HepG2 (cell line): ENCODE measurements at regions not wholly inside any gene's neighbourhood (a gene's known extent, or its start where the extent isn't known, plus 50 kb on each side); places are given as distances from the start of the nearest gene placed in this dataset.

Experiments
- ATAC-seq: fragments of 200-7000 bp; cut with Tn5 transposase; 3 replicates; pipeline ENCODE4 v1.9.1; 2020; ENCODE audit warnings: mild to moderate bottlenecking, moderate library complexity
- BruUV-seq: library from RNA; stranded (reverse); fragments of 400-500 nt; replicated peaks from 2 replicates; lab custom pipeline; 2021; lab: Mats Ljungman, UMichigan
- CTCF ChIA-PET: fragments of 300-600 bp; formaldehyde crosslinking; extraction: SDS; loops from one replicate; lab custom pipeline; 2021; ENCODE audit warnings: low total read pairs, inconsistent platforms, low intra/inter-chr PET ratio; lab: Yijun Ruan, JAX
- POLR2A ChIA-PET: fragments of 350-600 bp; sonication (Branson Sonifier 250); formaldehyde crosslinking; loops from one replicate; lab custom pipeline; 2020; ENCODE audit warnings: antibody characterized with exemption, inconsistent platforms; lab: Yijun Ruan, JAX
- DNase-seq: peaks from one replicate; pipeline ENCODE4 v3.0.0-alpha.2; 2015; ENCODE audit warnings: low spot score
- FAIRE-seq: peaks from 3 replicates; lab custom pipeline; 2011; peaks lifted over from hg19 to GRCh38; lab: Jason Lieb, UNC
- H2AFZ ChIP-seq: one replicate; pipeline ENCODE4 v1.6.1; 2011; ENCODE audit warnings: low read length, inconsistent platforms
- H3K27ac ChIP-seq: fragments of 300-600 bp; 3 replicates; pipeline ENCODE4 v1.8.0; 2011; ENCODE audit warnings: mixed run types, mild to moderate bottlenecking, mixed read lengths, low read length, inconsistent platforms; ENCODE audit not compliant: insufficient read depth; ENCODE audit errors: extremely low read length
- H3K27me3 ChIP-seq, 2 experiments: fragments of 200-600 bp in 1 of 2; 2 replicates in 1 of 2; 3 replicates in 1 of 2; pipeline versions ENCODE4 v1.6.0 to v1.8.0; 2011; ENCODE audit warnings: low read length in 2 of 2, mild to moderate bottlenecking in 2 of 2, moderate library complexity in 2 of 2, inconsistent platforms in 1 of 2; ENCODE audit not compliant: insufficient read depth in 2 of 2, control insufficient read depth in 1 of 2
- H3K36me3 ChIP-seq, 2 experiments: fragments of 200-600 bp in 1 of 2; replicated peaks in 1 of 2; 2 replicates in 1 of 2; 3 replicates in 1 of 2; pipeline versions ENCODE4 v1.5.1 to v1.8.0; 2011; ENCODE audit warnings: low read length in 2 of 2, inconsistent platforms in 1 of 2; ENCODE audit not compliant: insufficient read depth in 2 of 2, control insufficient read depth in 1 of 2
- H3K4me1 ChIP-seq: 2 replicates; pipeline ENCODE4 v1.5.1; 2012; ENCODE audit warnings: low read length, inconsistent platforms; ENCODE audit not compliant: insufficient read depth
- H3K4me2 ChIP-seq: 2 replicates; pipeline ENCODE4 v1.6.0; 2011; ENCODE audit warnings: low read depth, low read length, inconsistent platforms
- H3K4me3 ChIP-seq, 3 experiments: fragments of 200-600 bp in 1 of 3; sonication (generic), shearing (Covaris generic) in 1 of 3; replicated peaks in 1 of 3; 2 replicates each; pipeline ENCODE4 v1.5.1; 2011 to 2016; ENCODE audit warnings: low read length in 3 of 3, inconsistent platforms in 2 of 3, low read depth in 2 of 3, mild to moderate bottlenecking in 2 of 3, control low read depth in 1 of 3, mixed read lengths in 1 of 3; ENCODE audit not compliant: insufficient read depth in 1 of 3
- H3K79me2 ChIP-seq: one replicate; pipeline ENCODE4 v1.6.1; 2011; ENCODE audit warnings: low read length, inconsistent platforms; ENCODE audit not compliant: insufficient read depth
- H3K9ac ChIP-seq: 2 replicates; pipeline ENCODE4 v1.6.0; 2011; ENCODE audit warnings: mild to moderate bottlenecking, low read depth, low read length, inconsistent platforms; ENCODE audit not compliant: insufficient read depth
- H3K9me3 ChIP-seq: 2 replicates; pipeline ENCODE4 v1.5.1; 2012; ENCODE audit warnings: mild to moderate bottlenecking, low read length
- H4K20me1 ChIP-seq: 2 replicates; pipeline ENCODE4 v1.6.0; 2011; ENCODE audit warnings: inconsistent platforms, mild to moderate bottlenecking, low read length, moderate library complexity; ENCODE audit not compliant: insufficient read depth
- AGO1 ChIP-seq: fragments of 200-400 bp; formaldehyde crosslinking; IDR thresholded peaks from 2 replicates; pipeline ENCODE4 v1.6.1; 2017; ENCODE audit warnings: mild to moderate bottlenecking, low read depth, low read length, moderate library complexity; ENCODE audit not compliant: poor library complexity, severe bottlenecking
- CBX2 ChIP-seq, 2 experiments: fragments of 200-600 bp in 1 of 2; sonication (generic); formaldehyde crosslinking in 1 of 2; IDR thresholded peaks; 2 replicates each; pipeline versions ENCODE4 v1.7.0 to v1.8.1; 2018 to 2022; ENCODE audit warnings: low read depth in 2 of 2, low read length in 1 of 2, mild to moderate bottlenecking in 1 of 2, missing genetic modification reagents in 1 of 2
- CREB1 ChIP-seq, 2 experiments: fragments of 450-650 bp in 1 of 2; IDR thresholded peaks; 2 replicates each; pipeline ENCODE4 v1.6.1; 2016 to 2017; ENCODE audit warnings: control low read depth in 1 of 2, mild to moderate bottlenecking in 1 of 2, missing compliant biosample characterization in 1 of 2, missing genetic modification characterization in 1 of 2
- GRHL1 ChIP-seq: sonication (generic); formaldehyde crosslinking; conservative IDR thresholded peaks from 2 replicates; pipeline ENCODE4 v1.8.0; 2022; ENCODE audit warnings: missing genetic modification reagents
- HINFP ChIP-seq: sonication (generic); formaldehyde crosslinking; IDR thresholded peaks from 2 replicates; pipeline ENCODE4 v1.4.0; 2020; ENCODE audit warnings: low read depth, mild to moderate bottlenecking, missing genetic modification reagents
- POLR2A ChIP-seq, 2 experiments: IDR thresholded peaks; 2 replicates each; pipeline ENCODE4 v1.6.1; 2011; ENCODE audit warnings: low read depth in 2 of 2, low read length in 2 of 2, mild to moderate bottlenecking in 1 of 2, moderate library complexity in 1 of 2; ENCODE audit not compliant: insufficient read depth in 1 of 2
- RXRA ChIP-seq: sonication (generic); formaldehyde crosslinking; IDR thresholded peaks from 2 replicates; pipeline ENCODE4 v1.5.1; 2020; ENCODE audit warnings: missing genetic modification reagents
- SMAD9 ChIP-seq: sonication (generic); formaldehyde crosslinking; IDR thresholded peaks from 2 replicates; pipeline ENCODE4 v1.5.1; 2020; ENCODE audit warnings: mild to moderate bottlenecking, missing genetic modification reagents
- SMC3 ChIP-seq: IDR thresholded peaks from 2 replicates; pipeline ENCODE4 v1.6.1; 2011; ENCODE audit warnings: low read length, improper control_type of control experiment
- TAF1 ChIP-seq: sonication (generic); formaldehyde crosslinking; IDR thresholded peaks from 2 replicates; pipeline ENCODE4 v1.4.0; 2020; ENCODE audit warnings: missing genetic modification reagents
- TCF12 ChIP-seq, 2 experiments: fragments of 450-650 bp in 1 of 2; sonication (generic) in 1 of 2; formaldehyde crosslinking in 1 of 2; IDR thresholded peaks; 2 replicates each; pipeline versions ENCODE4 v1.6.1 to v1.8.0; 2017 to 2022; ENCODE audit warnings: antibody characterized with exemption in 1 of 2, mild to moderate bottlenecking in 1 of 2, missing genetic modification reagents in 1 of 2, moderate library complexity in 1 of 2
- ZNF12 ChIP-seq: sonication (generic); formaldehyde crosslinking; IDR thresholded peaks from 2 replicates; pipeline ENCODE4 v1.5.0; 2020; ENCODE audit warnings: missing genetic modification reagents
- ZNF274 ChIP-seq: sonication (generic); formaldehyde crosslinking; IDR thresholded peaks from 2 replicates; pipeline ENCODE4 v1.5.1; 2020; ENCODE audit warnings: mild to moderate bottlenecking, missing genetic modification reagents
- ZNF430 ChIP-seq: sonication (generic); formaldehyde crosslinking; IDR thresholded peaks from 2 replicates; pipeline ENCODE4 v1.9.0; 2021; ENCODE audit warnings: mild to moderate bottlenecking, missing genetic modification reagents
- ZNF572 ChIP-seq: sonication (generic); formaldehyde crosslinking; IDR thresholded peaks from 2 replicates; pipeline ENCODE4 v1.5.1; 2020; ENCODE audit warnings: mild to moderate bottlenecking, missing genetic modification reagents
- ZNF629 ChIP-seq: sonication (generic); formaldehyde crosslinking; conservative IDR thresholded peaks from 2 replicates; pipeline ENCODE4 v1.5.0; 2020; ENCODE audit warnings: missing genetic modification reagents
- ZNF816 ChIP-seq: sonication (generic); formaldehyde crosslinking; IDR thresholded peaks from 2 replicates; pipeline ENCODE4 v1.8.0; 2022; ENCODE audit warnings: missing genetic modification reagents, mild to moderate bottlenecking, borderline replicate concordance
- ZSCAN20 ChIP-seq: sonication (generic); formaldehyde crosslinking; IDR thresholded peaks from 2 replicates; pipeline ENCODE4 v1.4.0; 2020; ENCODE audit warnings: missing genetic modification reagents, mild to moderate bottlenecking, borderline replicate concordance
- WGBS: methylation state at CpG from one replicate; pipeline ENCODE4 v1.1.6; 2017; ENCODE audit warnings: low lambda C conversion rate; 5-methylcytosine and 5-hydroxymethylcytosine counted together
- in situ Hi-C: cut with HindIII; loops from 2 replicates; pipeline ENCODE4 v1.10.0; 2017; ENCODE audit warnings: low pct_unique_long_range_greater_than_20kb; ENCODE audit not compliant: extremely low pct_ligation_motif_present
- intact Hi-C: fragments of 100-400 bp; cut with micrococcal nuclease; formaldehyde crosslinking; loops from one replicate; pipeline ENCODE4 v1.10.0; 2022; ENCODE audit not compliant: unreplicated experiment

- TF ChIP-seq SMAD9 (CRISPR knock-in tag), result no peak
Observed at GRCh38 chr3:155022896-155023295, 57.2 kb upstream of the MME start (continued).

GRCh38 chr3:155019575-155019974, 60.5 kb upstream of the MME start:
- ChIA-PET POLR2A (no interaction called here), CTCF (no interaction called here)
- Histone ChIP-seq H3K79me2 (no peaks in the 10 kb centered on the region), H3K9ac (no peak overlapping the region), H3K27me3 (no peaks in the 10 kb centered on the region), H3K27ac (no peak overlapping the region), H3K4me1 (no peaks in the 10 kb centered on the region), H3K36me3 (no peaks in the 10 kb centered on the region), H4K20me1 (no peaks in the 10 kb centered on the region), H3K4me2 (no peak overlapping the region), H3K4me3 (no peak overlapping the region), H3K9me3 (no peaks in the 10 kb centered on the region), H2AFZ (no peak overlapping the region)
- no peak for FAIRE-seq
- DNase-seq, result no peak
- 27% methylated on average over 1 of the region's 1 CpG for WGBS
- in situ Hi-C loops (no loop called here), intact Hi-C loops (no loop called here)
- no peak for ATAC-seq
- BruUV-seq, result no TSS peak
- TF ChIP-seq RXRA (CRISPR knock-in tag) (no peak), ZSCAN20 (CRISPR knock-in tag) (no peak), ZNF12 (CRISPR knock-in tag) (no peak), ZNF430 (CRISPR knock-in tag) (no peak), ZNF274 (no peak), ZNF572 (CRISPR knock-in tag) (no peak), GRHL1 (no peak), TCF12 (IDR thresholded peaks at IDR 0.05) (no peak), TCF12 (CRISPR knock-in tag; IDR thresholded peaks at IDR 0.05) (no peak), CBX2 (IDR thresholded peaks at IDR 0.05; ENCODE audit: low read depth, low read length) (no peak), CBX2 (CRISPR knock-in tag; IDR thresholded peaks at IDR 0.05; ENCODE audit: low read depth) (no peak), SMC3 (no peak), CREB1 (IDR thresholded peaks at IDR 0.05) (no peak), CREB1 (CRISPR knock-in tag; IDR thresholded peaks at IDR 0.05) (no peak), TAF1 (CRISPR knock-in tag) (no peak), HINFP (CRISPR knock-in tag) (no peak), ZNF816 (CRISPR knock-in tag) (no peak), POLR2A (IDR thresholded peaks at IDR 0.05; ENCODE audit: insufficient read depth in 1 of 2, low read depth in 2 of 2, low read length in 2 of 2) (no peak), AGO1 (no peak), ZNF629 (CRISPR knock-in tag) (no peak)
